IPS DF 6.9 (cell line): ENCODE measurements at regions not wholly inside any gene's neighbourhood (a gene's known extent, or its start where the extent isn't known, plus 50 kb on each side); places are given as distances from the start of the nearest gene placed in this dataset.

ENCODE experiments used
- DNase-seq: peaks from one replicate; pipeline ENCODE4 v3.0.0-alpha.2; 2013; ENCODE audit warnings: low read depth, low spot score
- H3K27ac ChIP-seq: one replicate; pipeline ENCODE4 v1.5.1; 2013; ENCODE audit warnings: low read length, control low read depth
- H3K27me3 ChIP-seq: 2 replicates; pipeline ENCODE4 v1.6.1; 2013; ENCODE audit warnings: mild to moderate bottlenecking, low read length; ENCODE audit not compliant: control insufficient read depth, insufficient read depth
- H3K36me3 ChIP-seq: 2 replicates; pipeline ENCODE4 v1.6.1; 2013; ENCODE audit warnings: low read length; ENCODE audit not compliant: control insufficient read depth, insufficient read depth
- H3K4me1 ChIP-seq: 2 replicates; pipeline ENCODE4 v1.6.1; 2013; ENCODE audit warnings: low read length; ENCODE audit not compliant: control insufficient read depth, insufficient read depth
- H3K4me3 ChIP-seq: 2 replicates; pipeline ENCODE4 v1.5.1; 2013; ENCODE audit warnings: mild to moderate bottlenecking, low read length
- H3K9me3 ChIP-seq: 2 replicates; pipeline ENCODE4 v1.6.1; 2013; ENCODE audit warnings: low read length, inconsistent platforms; ENCODE audit not compliant: control insufficient read depth, insufficient read depth
- WGBS: extraction: QIAGEN DNeasy Blood & Tissue Kit; methylation state at CpG from one replicate; pipeline ENCODE4 v1.1.7; 2013; ENCODE audit warnings: mixed read lengths, missing lambda C conversion rate; ENCODE audit not compliant: insufficient read length, insufficient coverage; 5-methylcytosine and 5-hydroxymethylcytosine counted together

DNA sequence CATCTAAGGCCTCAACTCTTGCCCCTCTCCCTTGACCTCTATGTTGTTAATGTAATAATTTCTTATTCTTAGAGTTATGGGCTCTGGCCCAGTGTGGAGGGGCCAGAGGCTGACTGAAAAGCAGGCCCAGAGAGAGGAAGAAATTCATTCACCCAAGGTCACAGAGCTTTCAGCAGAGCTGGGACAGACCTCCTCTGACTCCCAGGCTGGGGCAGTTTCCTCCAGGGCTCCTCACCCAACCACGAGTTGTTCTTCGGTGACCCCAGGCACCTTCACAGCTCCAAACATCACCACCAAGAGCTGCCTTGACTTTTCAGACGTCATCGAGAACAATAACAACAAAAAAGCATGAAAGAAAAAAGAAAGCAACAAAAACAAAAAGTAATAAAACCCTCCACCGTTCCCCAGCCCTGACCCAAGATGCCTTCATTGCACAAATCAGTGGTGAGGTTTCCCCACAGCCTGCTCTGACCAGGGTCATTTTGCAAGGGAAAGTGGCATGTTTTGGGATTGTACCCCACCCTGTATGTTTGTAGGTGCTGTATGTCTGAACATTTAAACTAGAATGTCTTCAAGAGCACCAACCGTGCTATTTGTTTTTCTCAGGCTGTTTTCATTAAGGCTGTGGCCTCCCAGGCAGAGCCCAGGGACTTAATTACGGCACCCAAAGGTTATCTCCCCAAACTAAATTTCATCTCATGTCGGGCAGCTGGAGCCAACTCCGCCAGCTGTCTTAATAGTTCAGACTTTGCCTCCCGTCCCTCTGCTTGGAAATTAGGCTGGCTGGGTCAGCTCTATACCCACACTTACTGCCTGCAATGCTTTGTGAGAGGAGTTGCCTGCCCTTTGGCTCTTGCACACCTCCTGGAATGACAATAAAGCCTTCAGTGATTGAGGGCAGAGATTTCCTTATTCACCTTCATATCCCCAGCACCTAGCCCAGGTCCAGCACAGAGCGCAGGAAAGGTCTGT lies 173.8 kb downstream of the RPLP1 start:
- DNase-seq, result no peak
- no CpG with 5 or more reads among the region's 11 CpGs for WGBS
- no peaks in the 10 kb centered on the region for H3K4me1 ChIP-seq
- H3K36me3 ChIP-seq, result no peaks in the 10 kb centered on the region
- no peak overlapping the region for H3K27ac ChIP-seq
- no peaks in the 10 kb centered on the region for H3K27me3 ChIP-seq
- H3K9me3 ChIP-seq, result no peaks in the 10 kb centered on the region
- H3K4me3 ChIP-seq, result no peak overlapping the region

DNA sequence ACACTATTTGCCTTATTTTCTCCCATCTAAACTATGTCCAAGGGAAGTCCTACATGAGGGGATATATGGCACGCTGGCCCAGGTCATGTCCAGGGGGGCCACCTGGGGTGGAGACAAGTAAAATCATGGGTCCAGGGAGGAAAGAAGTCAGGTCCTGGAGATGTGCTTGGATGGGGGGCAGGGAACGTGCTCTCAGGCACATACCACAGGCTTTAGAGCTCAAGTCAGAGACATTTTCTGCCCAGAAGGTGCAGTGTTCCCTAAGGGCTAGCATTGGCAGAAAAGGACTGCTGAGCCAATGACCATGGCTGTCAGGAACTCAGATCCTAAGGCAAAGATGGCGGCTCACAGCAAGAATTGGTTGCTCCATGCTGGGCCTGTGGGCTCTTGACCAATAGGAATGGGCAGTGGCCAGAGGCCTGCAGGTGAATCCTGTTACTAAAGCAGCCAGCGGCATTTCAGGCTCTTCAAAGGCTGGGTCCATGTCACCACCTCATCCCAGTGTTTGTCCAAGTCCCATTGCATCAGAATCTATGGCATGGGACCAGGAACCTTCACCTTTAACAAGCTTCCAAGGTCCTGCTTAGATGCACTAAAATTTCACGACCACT lies 175.0 kb downstream of the RPLP1 start:
- WGBS, result no CpG with 5 or more reads among the region's 5 CpGs
- no peaks in the 10 kb centered on the region for H3K36me3 ChIP-seq

DNA sequence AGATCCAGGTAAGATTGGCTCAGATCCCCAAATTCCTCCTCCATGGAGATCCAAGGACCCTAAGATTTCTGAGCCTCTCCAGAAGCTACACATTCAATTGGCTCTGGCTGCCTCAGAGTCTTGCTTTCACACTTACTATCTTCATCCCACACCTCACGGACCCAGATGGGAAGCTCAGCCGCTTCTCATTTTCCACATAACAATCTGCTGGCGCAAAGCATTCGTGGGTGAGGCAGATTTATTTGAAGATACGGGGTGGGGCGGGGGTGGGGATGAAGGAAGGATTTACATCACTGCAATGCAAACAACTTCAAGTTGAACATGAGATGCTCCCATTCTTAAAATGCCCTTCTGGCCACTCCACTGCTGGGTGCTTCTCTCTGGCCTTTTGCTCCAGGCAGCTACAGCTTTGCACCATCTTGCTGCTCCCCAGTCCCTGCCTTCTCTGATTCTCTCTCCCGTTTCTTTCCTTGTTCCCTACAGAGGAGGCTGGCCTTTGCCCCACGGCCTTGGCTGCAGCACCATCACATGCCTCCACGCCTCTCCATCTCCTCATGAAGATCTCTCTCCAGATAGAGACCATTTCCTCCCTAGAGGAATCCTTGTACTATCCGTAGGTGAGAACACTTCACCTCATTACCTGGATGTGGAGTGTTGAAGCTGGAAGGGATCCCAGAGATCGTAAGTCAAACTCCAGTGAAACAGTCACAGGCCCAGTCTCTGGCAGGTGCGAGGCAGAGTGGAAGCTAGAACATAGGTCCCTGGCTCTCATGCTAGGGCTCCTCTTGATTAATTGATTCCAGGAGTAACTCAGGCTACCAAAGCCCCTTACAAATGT lies 175.9 kb downstream of the RPLP1 start:
- H3K27ac ChIP-seq, result no peak overlapping the region
- no peaks in the 10 kb centered on the region for H3K27me3 ChIP-seq
- no peaks in the 10 kb centered on the region for H3K4me1 ChIP-seq
- no peaks in the 10 kb centered on the region for H3K36me3 ChIP-seq
- no peaks in the 10 kb centered on the region for H3K9me3 ChIP-seq
- WGBS, result no CpG with 5 or more reads among the region's 12 CpGs
- no peak for DNase-seq
- no peak overlapping the region for H3K4me3 ChIP-seq

More for the DNA sequence above, 175.0 kb downstream of the RPLP1 start:
- no peak for DNase-seq
- H3K4me3 ChIP-seq, result no peak overlapping the region
- no peaks in the 10 kb centered on the region for H3K4me1 ChIP-seq
- H3K9me3 ChIP-seq, result no peaks in the 10 kb centered on the region
- H3K27ac ChIP-seq, result no peak overlapping the region
- H3K27me3 ChIP-seq, result no peaks in the 10 kb centered on the region

DNA sequence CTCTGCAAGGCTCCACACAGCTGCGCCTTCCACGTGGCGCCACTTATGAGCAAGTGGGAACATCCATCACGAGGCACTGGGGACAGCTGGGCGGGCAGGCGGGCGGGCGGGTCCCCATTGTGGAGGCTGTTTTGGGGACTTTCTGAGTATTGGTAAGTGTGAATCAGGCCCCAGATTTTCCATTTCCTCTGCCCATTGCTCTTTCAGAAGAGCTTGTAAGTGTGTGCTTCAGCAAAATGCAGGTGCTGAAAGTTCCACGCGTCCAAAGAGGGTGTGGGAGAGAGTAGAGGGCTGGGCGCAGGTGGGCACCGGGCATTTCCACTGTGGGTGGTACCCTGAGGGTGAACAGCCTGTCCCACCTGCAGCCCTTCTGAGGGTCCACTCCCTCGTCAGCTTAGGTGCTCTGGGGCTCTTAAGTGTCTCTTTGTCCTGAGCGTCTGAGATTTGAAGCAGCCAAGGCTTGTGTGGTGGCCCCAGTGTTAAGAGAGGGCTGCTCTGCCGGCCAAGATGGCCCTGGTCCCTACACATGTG lies 177.1 kb downstream of the RPLP1 start:
- no peaks in the 10 kb centered on the region for H3K36me3 ChIP-seq
- DNase-seq, result no peak
- no CpG with 5 or more reads among the region's 15 CpGs for WGBS

DNA sequence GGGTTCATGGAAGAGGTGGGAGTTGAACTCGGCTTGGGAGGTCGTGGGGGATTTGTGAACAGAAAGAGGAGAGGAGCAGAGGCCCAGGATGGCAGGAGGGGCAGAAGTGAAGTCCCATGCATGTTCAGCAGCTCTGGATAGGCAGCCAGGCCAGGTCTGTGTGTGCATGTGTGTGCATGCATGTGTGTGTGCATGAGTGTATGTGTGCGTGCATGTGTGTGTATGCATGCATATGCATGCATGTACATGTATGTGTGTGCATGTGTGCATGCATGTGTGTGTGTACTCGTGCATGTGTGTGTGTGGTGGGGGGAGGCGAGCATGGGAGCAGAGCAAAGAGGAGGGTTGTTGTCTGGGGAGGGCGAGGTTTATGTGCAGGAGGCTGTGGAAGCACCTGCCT lies 178.4 kb downstream of the RPLP1 start:
- no peaks in the 10 kb centered on the region for H3K4me1 ChIP-seq
- no peaks in the 10 kb centered on the region for H3K27me3 ChIP-seq
- WGBS, result no CpG with 5 or more reads among the region's 6 CpGs
- DNase-seq, result no peak
- H3K36me3 ChIP-seq, result no peaks in the 10 kb centered on the region
- H3K4me3 ChIP-seq, result no peak overlapping the region
- no peak overlapping the region for H3K27ac ChIP-seq
- no peaks in the 10 kb centered on the region for H3K9me3 ChIP-seq

More for the DNA sequence above, 177.1 kb downstream of the RPLP1 start:
- Histone ChIP-seq H3K9me3 (no peaks in the 10 kb centered on the region), H3K4me1 (no peaks in the 10 kb centered on the region), H3K27me3 (no peaks in the 10 kb centered on the region), H3K27ac (no peak overlapping the region), H3K4me3 (no peak overlapping the region)

DNA sequence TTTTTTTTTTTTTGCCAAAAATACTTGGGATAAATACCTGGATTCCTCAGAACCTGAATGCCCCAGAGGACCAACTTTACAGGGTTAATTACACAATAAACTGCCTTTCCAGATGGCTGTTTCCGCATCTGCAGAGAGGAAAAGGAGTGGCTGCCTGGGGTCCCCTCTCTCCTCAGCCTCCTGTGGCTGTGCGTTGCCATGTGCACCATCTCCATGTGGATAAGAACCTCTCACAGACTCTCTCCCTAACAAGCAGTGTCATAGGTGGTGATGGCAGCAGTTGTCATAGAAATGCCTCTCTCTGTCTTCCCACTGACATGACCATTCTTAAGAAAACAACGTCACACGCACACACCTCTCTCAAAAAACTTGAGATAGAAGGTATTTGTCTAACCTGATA lies 179.4 kb downstream of the RPLP1 start:
- DNase-seq, result no peak
- Histone ChIP-seq H3K4me3 (no peak overlapping the region), H3K27ac (no peak overlapping the region), H3K36me3 (no peaks in the 10 kb centered on the region), H3K9me3 (no peaks in the 10 kb centered on the region), H3K27me3 (no peaks in the 10 kb centered on the region), H3K4me1 (no peaks in the 10 kb centered on the region)
- WGBS, result no CpG with 5 or more reads among the region's 4 CpGs

DNA sequence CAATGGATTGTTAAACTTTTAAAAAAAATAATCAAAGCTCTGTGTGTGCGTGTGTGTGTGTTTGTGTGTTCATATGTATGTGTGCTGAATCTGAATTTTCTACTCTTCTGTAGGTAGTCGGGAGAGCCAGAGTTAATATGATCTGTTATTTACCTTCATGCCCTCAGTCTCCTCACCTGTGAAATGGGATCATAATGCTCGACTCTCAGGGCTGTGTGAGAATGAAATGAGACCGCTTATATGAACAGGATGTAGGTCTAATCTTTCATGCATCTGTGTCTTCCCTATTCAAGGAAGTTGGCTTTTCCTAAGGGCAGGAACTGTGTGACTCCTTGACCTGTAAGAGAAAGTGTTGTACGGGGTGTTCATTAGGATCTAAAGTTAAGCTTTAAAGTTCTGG lies 182.2 kb downstream of the RPLP1 start:
- H3K27ac ChIP-seq, result no peak overlapping the region
- H3K4me3 ChIP-seq, result no peak overlapping the region
- DNase-seq, result no peak
- WGBS, result no CpG with 5 or more reads among the region's 5 CpGs
- H3K36me3 ChIP-seq, result no peaks in the 10 kb centered on the region
- H3K9me3 ChIP-seq, result no peaks in the 10 kb centered on the region
- H3K27me3 ChIP-seq, result no peaks in the 10 kb centered on the region
- no peaks in the 10 kb centered on the region for H3K4me1 ChIP-seq

DNA sequence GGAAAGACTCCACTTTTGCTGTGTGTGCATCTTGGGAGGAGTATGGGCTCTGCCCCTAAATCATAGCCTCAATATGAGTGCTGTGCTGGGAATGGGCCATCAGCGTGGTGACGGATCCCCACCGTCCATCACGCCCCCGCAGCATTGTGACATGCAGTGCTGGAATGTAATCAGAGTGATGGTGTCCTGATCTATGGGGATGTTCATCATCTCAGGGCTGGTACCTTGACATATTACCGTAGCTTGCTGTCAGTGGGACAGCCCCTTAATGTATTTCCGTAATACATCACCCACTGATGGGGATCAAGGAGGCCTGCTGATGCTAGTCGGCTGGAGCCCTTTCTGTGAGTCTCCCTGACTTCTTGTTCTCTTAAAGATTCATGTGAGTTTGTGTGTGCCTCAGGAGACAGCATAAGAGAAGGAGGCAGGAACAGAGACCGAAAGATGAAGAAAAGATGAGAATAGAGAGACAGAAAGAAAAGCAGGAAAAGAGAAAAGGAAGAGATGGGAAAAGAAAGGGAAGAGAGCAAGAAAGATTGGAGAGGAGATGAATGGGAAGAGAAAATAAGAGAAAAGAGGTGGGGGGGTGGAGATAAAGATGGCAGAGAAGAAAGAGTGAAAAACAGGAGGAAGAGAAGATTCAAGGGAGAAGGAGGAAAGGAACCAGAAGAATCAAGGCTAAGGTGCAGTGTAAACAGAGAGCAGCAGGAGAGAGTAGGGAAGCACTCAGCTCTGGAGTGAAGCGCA lies 183.7 kb downstream of the RPLP1 start:
- Histone ChIP-seq H3K9me3 (no peaks in the 10 kb centered on the region), H3K4me1 (no peaks in the 10 kb centered on the region), H3K36me3 (no peaks in the 10 kb centered on the region), H3K27ac (no peak overlapping the region), H3K27me3 (no peaks in the 10 kb centered on the region), H3K4me3 (no peak overlapping the region)
- DNase-seq, result no peak
- WGBS, result no CpG with 5 or more reads among the region's 10 CpGs

DNA sequence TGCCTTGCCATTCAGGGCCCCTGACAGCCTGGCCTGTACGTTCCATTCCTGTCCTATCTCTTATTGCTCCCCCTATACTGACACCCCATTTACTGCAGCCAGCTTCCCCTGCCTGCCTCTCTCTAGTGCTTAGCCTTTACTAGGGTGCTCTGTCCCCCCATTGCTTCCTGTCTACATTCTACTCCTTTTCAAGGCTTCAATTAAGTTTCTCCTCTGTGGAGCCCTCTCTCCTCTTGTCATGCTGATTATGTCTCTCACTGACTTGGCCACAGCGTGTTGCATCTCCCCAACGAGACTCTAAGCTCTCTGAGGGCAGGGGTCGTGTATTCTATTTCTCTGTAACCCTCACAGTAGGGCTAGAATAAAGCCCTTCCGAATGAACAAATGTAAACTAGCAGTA lies 185.2 kb downstream of the RPLP1 start:
- Histone ChIP-seq H3K4me1 (no peaks in the 10 kb centered on the region), H3K27me3 (no peaks in the 10 kb centered on the region), H3K9me3 (no peaks in the 10 kb centered on the region), H3K36me3 (no peaks in the 10 kb centered on the region), H3K4me3 (no peak overlapping the region), H3K27ac (no peak overlapping the region)
- no peak for DNase-seq
- WGBS, result no CpG with 5 or more reads among the region's 5 CpGs
